Right lobe of liver (tissue), 6 donors: ENCODE measurements at regions not wholly inside any gene's neighbourhood (a gene's known extent, or its start where the extent isn't known, plus 50 kb on each side); places are given as distances from the start of the nearest gene placed in this dataset.

Experiments used
- ATAC-seq, 4 donors: fragments of 200-7000 bp; cut with Tn5 transposase; one replicate each; pipeline ENCODE4 v1.9.1; 2020; ENCODE audit warnings: mild to moderate bottlenecking in 4 of 4, moderate library complexity in 4 of 4
- DNase-seq, 3 donors: peaks; one replicate each; pipeline ENCODE4 v3.0.0-alpha.2; 2020
- H3K27ac ChIP-seq, 3 donors: fragments of 200-600 bp; one replicate each; pipeline ENCODE4 v1.8.0; 2022
- H3K27me3 ChIP-seq, 2 donors: fragments of 200-600 bp; one replicate each; pipeline ENCODE4 v1.8.0; 2022
- H3K36me3 ChIP-seq, 4 donors: fragments of 200-600 bp; sonication (generic) in 1 of 4; one replicate each; pipeline versions ENCODE4 v1.5.1 to v1.8.0; 2017 to 2022; ENCODE audit warnings: control low read depth in 1 of 4
- H3K4me1 ChIP-seq, 4 donors: fragments of 200-600 bp; sonication (generic) in 1 of 4; one replicate each; pipeline versions ENCODE4 v1.5.1 to v1.8.0; 2017 to 2022; ENCODE audit warnings: control low read depth in 1 of 4
- H3K4me3 ChIP-seq, 3 donors: fragments of 200-600 bp; one replicate each; pipeline ENCODE4 v1.8.0; 2022
- H3K9me3 ChIP-seq, 4 donors: fragments of 200-600 bp; sonication (generic) in 1 of 4; one replicate each; pipeline versions ENCODE4 v1.5.1 to v1.8.0; 2017 to 2022; ENCODE audit warnings: control low read depth in 1 of 4
- POLR2A ChIP-seq: fragments of 450-650 bp; IDR thresholded peaks from one replicate; pipeline ENCODE4 v1.6.1; 2017; ENCODE audit warnings: antibody characterized with exemption, mild to moderate bottlenecking
- WGBS: methylation state at CpG from one replicate; pipeline ENCODE4 v1.1.6; 2018; ENCODE audit warnings: low coverage, low lambda C conversion rate; ENCODE audit not compliant: insufficient coverage; ENCODE audit errors: missing lambda C conversion rate; 5-methylcytosine and 5-hydroxymethylcytosine counted together
- intact Hi-C, 2 donors: fragments of 100-400 bp; cut with DNase I; formaldehyde crosslinking; loops; one replicate each; pipeline versions ENCODE4 v1.11.2 to v1.14.1; 2022
- TF ChIP-seq, protein P1 (sequence below), 4 donors: fragments of 200-600 bp in 3 of 4; fragments of 450-650 bp in 1 of 4; IDR thresholded peaks; one replicate each; pipeline versions ENCODE4 v1.5.1 to v1.8.0; 2016 to 2022; ENCODE audit warnings: antibody characterized with exemption in 4 of 4, mild to moderate bottlenecking in 2 of 4
- donor health status: DM: no; HTN: yes; CAD: no.
- donor health status: DM: no; HTN: no; CAD: no.
- donor health status: DM: no; HTN: no; CAD: no.
- donor health status: DM: no; HTN: yes; CAD: no.
- donor health status: DM: no; HTN: yes; CAD: no.

DNA sequence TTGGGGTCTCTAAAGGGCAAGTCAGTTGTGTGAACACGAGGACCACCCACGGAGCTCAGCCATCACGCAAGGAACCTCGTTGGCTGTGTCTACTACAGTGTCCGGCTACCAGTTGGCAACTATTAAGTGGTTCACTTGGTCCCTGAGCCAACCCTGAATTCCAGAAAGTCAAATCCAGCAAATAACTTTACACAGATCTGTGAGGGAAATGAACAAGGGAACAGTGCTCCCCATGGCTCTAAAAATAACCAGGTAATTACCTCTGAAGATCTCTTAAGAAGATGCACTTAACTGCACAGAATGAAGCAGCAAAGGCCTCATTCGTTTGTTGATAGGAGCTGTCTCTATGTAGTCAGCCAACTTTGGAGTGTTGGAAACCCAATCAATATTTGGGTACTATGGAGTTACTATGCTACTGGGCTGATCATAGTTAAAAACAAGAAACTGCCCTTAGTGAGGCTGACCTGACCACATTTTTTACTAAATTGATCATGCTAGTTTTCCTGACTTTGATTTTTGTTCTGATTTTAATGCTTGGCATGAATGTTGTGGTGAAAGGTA is 219.1 kb upstream of the LRIG1 start:
- WGBS, result 83% methylated on average over 3 of the region's 6 CpGs
- Histone ChIP-seq H3K4me3 (no peak overlapping the region), H3K9me3 (no peaks in the 10 kb centered on the region), H3K4me1 (no peaks in the 10 kb centered on the region), H3K36me3 (no peaks in the 10 kb centered on the region), H3K27ac (no peak overlapping the region), H3K27me3 (no peaks in the 10 kb centered on the region)
- intact Hi-C loops, result no loop called here
- DNase-seq, result no peak
- TF ChIP-seq, protein P1, sequence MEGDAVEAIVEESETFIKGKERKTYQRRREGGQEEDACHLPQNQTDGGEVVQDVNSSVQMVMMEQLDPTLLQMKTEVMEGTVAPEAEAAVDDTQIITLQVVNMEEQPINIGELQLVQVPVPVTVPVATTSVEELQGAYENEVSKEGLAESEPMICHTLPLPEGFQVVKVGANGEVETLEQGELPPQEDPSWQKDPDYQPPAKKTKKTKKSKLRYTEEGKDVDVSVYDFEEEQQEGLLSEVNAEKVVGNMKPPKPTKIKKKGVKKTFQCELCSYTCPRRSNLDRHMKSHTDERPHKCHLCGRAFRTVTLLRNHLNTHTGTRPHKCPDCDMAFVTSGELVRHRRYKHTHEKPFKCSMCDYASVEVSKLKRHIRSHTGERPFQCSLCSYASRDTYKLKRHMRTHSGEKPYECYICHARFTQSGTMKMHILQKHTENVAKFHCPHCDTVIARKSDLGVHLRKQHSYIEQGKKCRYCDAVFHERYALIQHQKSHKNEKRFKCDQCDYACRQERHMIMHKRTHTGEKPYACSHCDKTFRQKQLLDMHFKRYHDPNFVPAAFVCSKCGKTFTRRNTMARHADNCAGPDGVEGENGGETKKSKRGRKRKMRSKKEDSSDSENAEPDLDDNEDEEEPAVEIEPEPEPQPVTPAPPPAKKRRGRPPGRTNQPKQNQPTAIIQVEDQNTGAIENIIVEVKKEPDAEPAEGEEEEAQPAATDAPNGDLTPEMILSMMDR (IDR thresholded peaks at IDR 0.05), result no peak
- no peak for TF ChIP-seq POLR2A
- no peak for ATAC-seq

DNA sequence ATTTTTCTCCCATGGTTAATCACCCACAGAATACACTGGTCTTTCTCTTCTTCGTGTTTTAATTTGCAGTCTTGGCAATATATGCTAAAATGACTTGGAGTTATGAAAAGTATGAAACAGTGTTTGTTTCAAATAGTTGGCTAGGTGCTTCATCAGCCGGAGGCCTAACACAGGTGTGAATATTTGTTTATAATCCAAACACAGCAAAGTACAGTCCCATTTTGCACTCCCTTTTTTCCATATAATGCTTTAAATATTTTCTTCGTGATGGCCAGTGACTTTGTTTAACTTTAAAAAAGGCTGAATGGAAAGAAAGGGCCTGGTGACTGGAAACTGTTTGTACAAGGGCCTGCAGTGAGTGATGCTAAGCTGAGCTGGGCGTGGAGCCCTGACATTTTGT is 219.7 kb upstream of the LRIG1 start:
- WGBS, result 79% methylated on average over 4 of the region's 4 CpGs
- no peaks in the 10 kb centered on the region for H3K36me3 ChIP-seq
- DNase-seq (no peak), ATAC-seq (no peak)
- TF ChIP-seq, protein P1 (IDR thresholded peaks at IDR 0.05), result no peak
- TF ChIP-seq POLR2A, result no peak
- no peak overlapping the region for H3K4me3 ChIP-seq
- H3K27ac ChIP-seq, result no peak overlapping the region
- intact Hi-C loops, result no loop called here
- H3K4me1 ChIP-seq, result no peaks in the 10 kb centered on the region
- H3K27me3 ChIP-seq, result no peaks in the 10 kb centered on the region
- H3K9me3 ChIP-seq, result no peaks in the 10 kb centered on the region

DNA sequence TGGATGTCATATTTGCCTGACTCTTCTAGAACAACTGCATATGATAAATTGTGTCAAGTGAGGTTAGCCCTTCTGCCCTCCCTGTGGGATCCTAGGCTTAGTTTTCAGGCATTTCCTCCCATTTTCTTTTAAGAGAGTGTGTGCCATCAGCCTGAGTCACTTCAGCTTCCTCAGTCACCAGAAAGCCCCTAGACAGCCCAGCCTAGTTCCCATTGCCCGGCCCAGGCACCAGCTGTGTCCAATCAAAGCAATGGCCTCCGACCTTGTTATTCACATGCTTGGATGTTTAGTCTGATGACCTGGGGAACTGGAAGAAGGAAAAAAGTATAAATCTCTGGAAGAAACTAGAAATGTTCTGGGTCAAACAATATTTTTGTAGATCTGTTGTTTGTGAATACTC is 221.9 kb upstream of the LRIG1 start:
- H3K4me1 ChIP-seq, result no peaks in the 10 kb centered on the region
- no peaks in the 10 kb centered on the region for H3K9me3 ChIP-seq
- intact Hi-C loops, result no loop called here
- TF ChIP-seq, protein P1 (IDR thresholded peaks at IDR 0.05), result no peak
- TF ChIP-seq POLR2A, result no peak
- whole genome bisulfite sequencing, result 63% methylated on average over 2 of the region's 2 CpGs
- ATAC-seq (no peak), DNase-seq (no peak)
- no peaks in the 10 kb centered on the region for H3K36me3 ChIP-seq
- H3K27me3 ChIP-seq, result no peaks in the 10 kb centered on the region
- no peak overlapping the region for H3K4me3 ChIP-seq
- H3K27ac ChIP-seq, result no peak overlapping the region

DNA sequence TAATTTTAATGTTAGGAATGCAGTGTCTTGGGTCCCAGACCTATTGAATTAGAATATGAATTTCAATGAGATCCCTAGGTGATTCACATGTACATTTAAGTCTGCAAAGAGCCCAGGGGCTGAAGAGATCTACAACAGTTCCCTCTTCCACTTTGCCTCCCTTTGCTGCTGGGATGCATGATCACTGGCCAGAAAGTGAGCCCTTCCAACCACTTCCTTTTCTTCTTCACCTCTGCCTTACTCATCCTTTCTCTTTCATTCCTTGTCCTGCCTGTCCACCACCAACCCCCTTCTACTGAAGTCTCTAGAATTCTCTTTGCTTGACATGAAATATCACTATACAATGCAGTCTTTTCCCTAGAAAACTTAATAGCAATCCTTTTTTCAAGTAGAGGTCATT is 222.4 kb upstream of the LRIG1 start:
- intact Hi-C loops, result no loop called here
- no peak overlapping the region for H3K27ac ChIP-seq
- no peaks in the 10 kb centered on the region for H3K4me1 ChIP-seq
- no peak for TF ChIP-seq POLR2A
- TF ChIP-seq, protein P1 (IDR thresholded peaks at IDR 0.05), result no peak
- H3K9me3 ChIP-seq, result no peaks in the 10 kb centered on the region
- DNase-seq (no peak), ATAC-seq (no peak)
- H3K27me3 ChIP-seq, result no peaks in the 10 kb centered on the region
- no peaks in the 10 kb centered on the region for H3K36me3 ChIP-seq
- H3K4me3 ChIP-seq, result no peak overlapping the region
